ENCODE measurements at regions not wholly inside any gene's neighbourhood (a gene's known extent, or its start where the extent isn't known, plus 50 kb on each side); places are given as distances from the start of the nearest gene placed in this dataset.

GRCh38 chr13:88063741-88064140 is 392.6 kb downstream of the SLITRK5 start:
- no peak overlapping the region for H3K27ac ChIP-seq (ENCODE audit: insufficient read depth, low read length)
- in situ Hi-C loops (cut with MboI; ENCODE audit: low sequenced_read_pairs) (no loop called here), intact Hi-C loops (cut with micrococcal nuclease) (no loop called here), dilution Hi-C loops (cut with HindIII; ENCODE audit: low sequenced_read_pairs, unreplicated experiment) (no loop called here)
- H3K14ac ChIP-seq (replicated peaks; ENCODE audit: low read depth, low read length): no peak overlapping the region
- no peak overlapping the region for H3K4ac ChIP-seq (ENCODE audit: low read depth, low read length)
- no peak for TF ChIP-seq SMC3 (IDR thresholded peaks at IDR 0.05; ENCODE audit: low read depth, low read length)
- TF ChIP-seq NFE2L2 (IDR thresholded peaks at IDR 0.05; ENCODE audit: low read depth, low read length): no peak
- no peak for TF ChIP-seq FOS (IDR thresholded peaks at IDR 0.05; ENCODE audit: low read depth, low read length)
- TF ChIP-seq ELK1 (IDR thresholded peaks at IDR 0.05; ENCODE audit: borderline replicate concordance, low read depth, low read length): no peak
- no peak for TF ChIP-seq CHD1 (IDR thresholded peaks at IDR 0.05; ENCODE audit: low read depth, low read length)
- TF ChIP-seq MXI1 (IDR thresholded peaks at IDR 0.05; ENCODE audit: borderline replicate concordance, low read depth, low read length): no peak
- no peak overlapping the region for H2BK15ac ChIP-seq (ENCODE audit: low read depth, low read length)
- ATAC-seq (ENCODE audit: low read depth): no peak
- H2AFZ ChIP-seq (replicated peaks; ENCODE audit: low read length, poor library complexity): no peak overlapping the region
- H3K18ac ChIP-seq (ENCODE audit: low read depth, low read length): no peak overlapping the region
- DNase-seq: no peak
- no TSS peak for BruUV-seq (replicated peaks)
- CTCF ChIA-PET: no interaction called here
- no peak overlapping the region for H4K8ac ChIP-seq (ENCODE audit: low read depth in 2 of 2, low read length in 2 of 2)
- H4K20me1 ChIP-seq (ENCODE audit: insufficient read depth, low read length): no peaks in the 10 kb centered on the region
- no peak overlapping the region for H2BK20ac ChIP-seq (ENCODE audit: low read depth, low read length)
- no peak overlapping the region for H3K9ac ChIP-seq (ENCODE audit: low read depth, low read length)
- H3K4me1 ChIP-seq (ENCODE audit: control insufficient read depth, insufficient read depth, low read length): no peaks in the 10 kb centered on the region
- no peaks in the 10 kb centered on the region for H3K36me3 ChIP-seq (ENCODE audit: control insufficient read depth, insufficient read depth, low read length)
- H4K91ac ChIP-seq (ENCODE audit: insufficient read depth, low read depth, low read length): no peak overlapping the region
- H2AK5ac ChIP-seq (ENCODE audit: low read depth, low read length): no peak overlapping the region
- no peaks in the 10 kb centered on the region for H3K9me1 ChIP-seq (ENCODE audit: insufficient read depth, low read length)
- no peak overlapping the region for H3K4me3 ChIP-seq (ENCODE audit: insufficient read depth, low read depth, low read length)
- H2BK5ac ChIP-seq (ENCODE audit: low read depth, low read length, poor library complexity, severe bottlenecking): no peak overlapping the region
- H3K4me2 ChIP-seq (ENCODE audit: low read depth, low read length): no peak overlapping the region
- POLR2A ChIA-PET (ENCODE audit: unreplicated experiment): no interaction called here
- no peaks in the 10 kb centered on the region; the same call in 1 of the 2 replicates for H3K9me3 ChIP-seq (ENCODE audit: control insufficient read depth, insufficient read depth, low read length)
- H2AK9ac ChIP-seq (replicated peaks; ENCODE audit: low read depth, low read length, poor library complexity): no peak overlapping the region
- H2BK120ac ChIP-seq (ENCODE audit: low read depth, low read length): no peak overlapping the region
- H4K5ac ChIP-seq (ENCODE audit: low read depth, low read length): no peak overlapping the region
- no peaks in the 10 kb centered on the region for H3K27me3 ChIP-seq (ENCODE audit: control insufficient read depth, insufficient read depth, low read length)
- no CpG with 5 or more reads among the region's 1 CpG for WGBS, 2 experiments (ENCODE audit: extremely low coverage in 2 of 2, insufficient read length in 1 of 2)
- no peaks in the 10 kb centered on the region for H3K79me1 ChIP-seq (ENCODE audit: low read depth in 1 of 2, low read length in 2 of 2)
- no peak overlapping the region for H3K56ac ChIP-seq (ENCODE audit: extremely low read depth, insufficient read depth, low read length)
- H3K23ac ChIP-seq (ENCODE audit: low read depth, low read length): no peak overlapping the region

Data from IMR-90 (cell line).